ENCODE measurements at regions not wholly inside any gene's neighbourhood (a gene's known extent, or its start where the extent isn't known, plus 50 kb on each side); places are given as distances from the start of the nearest gene placed in this dataset.

- TF ChIP-seq POLR2AphosphoS5 (IDR thresholded peaks at IDR 0.05; ENCODE audit: low read depth) (no peak), CTCF (IDR thresholded peaks at IDR 0.05; ENCODE audit: insufficient read depth, low read length) (no peak), REST (IDR thresholded peaks at IDR 0.05; ENCODE audit: insufficient replicate concordance, low read depth) (no peak), SPI1 (IDR thresholded peaks at IDR 0.05; ENCODE audit: borderline replicate concordance, low read depth) (no peak)
Observed at GRCh38 chr5:56684159-56684558, 131.2 kb upstream of the MAP3K1 start.

All from HL-60 (cell line).